Esophagus squamous epithelium (tissue), 4 donors: ENCODE measurements at regions not wholly inside any gene's neighbourhood (a gene's known extent, or its start where the extent isn't known, plus 50 kb on each side); places are given as distances from the start of the nearest gene placed in this dataset.
"Not testable (repeated sequence)": the region's sequence is repeated elsewhere in the genome, so short reads cannot be mapped to it uniquely, and the experiment has no call there.

Experiments
- POLR2A ChIP-seq, 4 donors: fragments of 450-650 bp; IDR thresholded peaks; one replicate each; pipeline ENCODE4 v1.6.1; 2017; ENCODE audit warnings: antibody characterized with exemption in 4 of 4, mild to moderate bottlenecking in 4 of 4, moderate library complexity in 3 of 4
- TF ChIP-seq, protein P1 (sequence below), 6 experiments: fragments of 450-650 bp in 4 of 6; fragments of 200-600 bp in 2 of 6; sonication (generic) in 2 of 6; IDR thresholded peaks; one replicate each; pipeline ENCODE4 v1.5.1; 2016 to 2019; ENCODE audit warnings: antibody characterized with exemption in 6 of 6, mild to moderate bottlenecking in 4 of 6, moderate library complexity in 4 of 6

DNA sequence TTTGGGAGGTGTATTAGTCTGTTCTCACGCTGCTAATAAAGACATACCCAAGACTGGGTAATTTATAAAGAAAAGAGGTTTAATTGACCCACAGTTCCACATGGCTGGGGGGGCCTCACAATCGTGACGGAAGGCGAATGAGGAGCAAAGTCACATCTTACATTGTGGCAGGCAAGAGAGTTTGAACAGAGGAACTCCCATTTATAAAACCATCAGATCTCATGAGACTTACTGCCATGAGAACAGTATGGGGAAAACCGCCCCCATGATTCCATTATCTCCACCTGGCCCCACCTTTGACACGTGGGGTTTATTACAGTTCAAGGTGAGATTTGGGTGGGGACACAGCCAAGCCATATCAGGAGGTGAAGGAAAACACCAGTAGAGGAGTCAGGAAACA is 143.8 kb upstream of the MED14 start:
- TF ChIP-seq, protein P1, sequence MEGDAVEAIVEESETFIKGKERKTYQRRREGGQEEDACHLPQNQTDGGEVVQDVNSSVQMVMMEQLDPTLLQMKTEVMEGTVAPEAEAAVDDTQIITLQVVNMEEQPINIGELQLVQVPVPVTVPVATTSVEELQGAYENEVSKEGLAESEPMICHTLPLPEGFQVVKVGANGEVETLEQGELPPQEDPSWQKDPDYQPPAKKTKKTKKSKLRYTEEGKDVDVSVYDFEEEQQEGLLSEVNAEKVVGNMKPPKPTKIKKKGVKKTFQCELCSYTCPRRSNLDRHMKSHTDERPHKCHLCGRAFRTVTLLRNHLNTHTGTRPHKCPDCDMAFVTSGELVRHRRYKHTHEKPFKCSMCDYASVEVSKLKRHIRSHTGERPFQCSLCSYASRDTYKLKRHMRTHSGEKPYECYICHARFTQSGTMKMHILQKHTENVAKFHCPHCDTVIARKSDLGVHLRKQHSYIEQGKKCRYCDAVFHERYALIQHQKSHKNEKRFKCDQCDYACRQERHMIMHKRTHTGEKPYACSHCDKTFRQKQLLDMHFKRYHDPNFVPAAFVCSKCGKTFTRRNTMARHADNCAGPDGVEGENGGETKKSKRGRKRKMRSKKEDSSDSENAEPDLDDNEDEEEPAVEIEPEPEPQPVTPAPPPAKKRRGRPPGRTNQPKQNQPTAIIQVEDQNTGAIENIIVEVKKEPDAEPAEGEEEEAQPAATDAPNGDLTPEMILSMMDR (IDR thresholded peaks at IDR 0.05) = not testable (repeated sequence)
- not testable (repeated sequence) for TF ChIP-seq POLR2A (IDR thresholded peaks at IDR 0.05)
